GM23248 (cell line): ENCODE measurements at regions not wholly inside any gene's neighbourhood (a gene's known extent, or its start where the extent isn't known, plus 50 kb on each side); places are given as distances from the start of the nearest gene placed in this dataset.

Experiments
- EZH2 ChIP-seq: fragments of 200-600 bp; sonication (generic); IDR thresholded peaks from 2 replicates; pipeline ENCODE4 v1.6.1; 2018; ENCODE audit warnings: antibody characterized with exemption, mild to moderate bottlenecking; ENCODE audit not compliant: insufficient read depth, poor library complexity, severe bottlenecking
- EZH2phosphoT487 ChIP-seq: fragments of 200-600 bp; sonication (generic); IDR thresholded peaks from 2 replicates; pipeline ENCODE4 v1.6.1; 2018; ENCODE audit warnings: antibody characterized with exemption, moderate library complexity, mild to moderate bottlenecking, low read depth; ENCODE audit not compliant: insufficient read depth

- no peak for TF ChIP-seq EZH2
- TF ChIP-seq EZH2phosphoT487 = no peak
These were observed 173.1 kb downstream of the ANKRD30B start for GRCh38 chr18:14921031-14921430.
